ENCODE measurements at regions not wholly inside any gene's neighbourhood (a gene's known extent, or its start where the extent isn't known, plus 50 kb on each side); places are given as distances from the start of the nearest gene placed in this dataset.

- TF ChIP-seq CTCF (IDR thresholded peaks at IDR 0.05) (no peak), POLR2A (IDR thresholded peaks at IDR 0.05) (no peak), POLR2AphosphoS5 (IDR thresholded peaks at IDR 0.05) (no peak)
- Histone ChIP-seq H3K4me1 (no peaks in the 10 kb centered on the region), H3K4me3 (no peak overlapping the region), H3K27me3 (peaks cover 0 to 10% of the 10 kb centered on the region in 2 donors), H3K27ac (no peak overlapping the region), H3K9me3 (no peaks in the 10 kb centered on the region), H3K36me3 (no peaks in the 10 kb centered on the region)
- no peak for DNase-seq (ENCODE audit: low spot score in 2 of 2)
- intact Hi-C loops (cut with DNase I; ENCODE audit: low total_unique reads), result loop anchor here (5.0 kb wide), 1 partner anchor 806 kb away; no protein-coding TSS in a partner anchor
These were observed 240.5 kb downstream of the STIM2 start for GRCh38 chr4:27101126-27101525.

- Histone ChIP-seq H3K27me3 (peaks cover 0 to 10% of the 10 kb centered on the region in 2 donors), H3K36me3 (no peaks in the 10 kb centered on the region), H3K9me3 (no peaks in the 10 kb centered on the region), H3K4me1 (no peaks in the 10 kb centered on the region), H3K4me3 (no peak overlapping the region), H3K27ac (no peak overlapping the region)
- intact Hi-C loops (cut with DNase I; ENCODE audit: low total_unique reads), result loop anchor here (5.0 kb wide), 1 partner anchor 806 kb away; no protein-coding TSS in a partner anchor
- TF ChIP-seq POLR2A (IDR thresholded peaks at IDR 0.05), result no peak
- no peak for TF ChIP-seq CTCF (IDR thresholded peaks at IDR 0.05)
- no peak for DNase-seq (ENCODE audit: low spot score in 2 of 2)
These were observed 240.9 kb downstream of the STIM2 start for GRCh38 chr4:27101561-27101960.

- H3K9me3 ChIP-seq, result no peaks in the 10 kb centered on the region
- no peaks in the 10 kb centered on the region for H3K27me3 ChIP-seq
- no peaks in the 10 kb centered on the region for H3K4me1 ChIP-seq
- no peaks in the 10 kb centered on the region for H3K36me3 ChIP-seq
- intact Hi-C loops (cut with DNase I; ENCODE audit: low total_unique reads), result no loop called here
- no peak for TF ChIP-seq POLR2AphosphoS5 (IDR thresholded peaks at IDR 0.05)
- TF ChIP-seq CTCF (IDR thresholded peaks at IDR 0.05), result no peak
- TF ChIP-seq POLR2A (IDR thresholded peaks at IDR 0.05), result no peak
- no peak overlapping the region for H3K27ac ChIP-seq
- H3K4me3 ChIP-seq, result no peak overlapping the region
- DNase-seq (ENCODE audit: low spot score in 2 of 2), result peak in 1 of 2 donors; percentile 2
These were observed 251.0 kb downstream of the STIM2 start for GRCh38 chr4:27111627-27112026.

- no peaks in the 10 kb centered on the region for H3K4me1 ChIP-seq
- no peaks in the 10 kb centered on the region for H3K27me3 ChIP-seq
- TF ChIP-seq POLR2AphosphoS5 (IDR thresholded peaks at IDR 0.05), result no peak
- TF ChIP-seq POLR2A (IDR thresholded peaks at IDR 0.05), result no peak
- TF ChIP-seq CTCF (IDR thresholded peaks at IDR 0.05), result no peak
- DNase-seq (ENCODE audit: low spot score in 2 of 2), result no peak
- no peaks in the 10 kb centered on the region for H3K36me3 ChIP-seq
- H3K9me3 ChIP-seq, result no peaks in the 10 kb centered on the region
- intact Hi-C loops (cut with DNase I; ENCODE audit: low total_unique reads), result no loop called here
- no peak overlapping the region for H3K27ac ChIP-seq
- no peak overlapping the region for H3K4me3 ChIP-seq
These were observed 251.9 kb downstream of the STIM2 start for GRCh38 chr4:27112587-27112986.

GRCh38 chr4:27115221-27115620 is 254.6 kb downstream of the STIM2 start:
- DNase-seq (ENCODE audit: low spot score in 2 of 2), result peak in 1 of 2 donors; percentile 31
- no peaks in the 10 kb centered on the region for H3K4me1 ChIP-seq
- intact Hi-C loops (cut with DNase I; ENCODE audit: low total_unique reads), result no loop called here
- H3K27ac ChIP-seq, result no peak overlapping the region
- no peaks in the 10 kb centered on the region for H3K36me3 ChIP-seq
- no peaks in the 10 kb centered on the region for H3K27me3 ChIP-seq
- no peak for TF ChIP-seq POLR2A (IDR thresholded peaks at IDR 0.05)
- no peak for TF ChIP-seq CTCF (IDR thresholded peaks at IDR 0.05)
- no peak for TF ChIP-seq POLR2AphosphoS5 (IDR thresholded peaks at IDR 0.05)
- no peaks in the 10 kb centered on the region for H3K9me3 ChIP-seq
- H3K4me3 ChIP-seq, result no peak overlapping the region
